H1 (cell line): ENCODE measurements at regions not wholly inside any gene's neighbourhood (a gene's known extent, or its start where the extent isn't known, plus 50 kb on each side); places are given as distances from the start of the nearest gene placed in this dataset.

Experiments used
- CEBPB ChIP-seq: IDR thresholded peaks from 2 replicates; pipeline ENCODE4 v1.6.1; 2012; ENCODE audit warnings: low read depth, low read length
- EP300 ChIP-seq, 2 experiments: IDR thresholded peaks; 1 replicate in 1 of 2; 2 replicates in 1 of 2; pipeline ENCODE4 v1.6.1; 2011 to 2012; ENCODE audit warnings: low read depth in 2 of 2, low read length in 2 of 2, mild to moderate bottlenecking in 2 of 2, borderline replicate concordance in 1 of 2, inconsistent platforms in 1 of 2, moderate library complexity in 1 of 2
- GABPA ChIP-seq: IDR thresholded peaks from 2 replicates; pipeline ENCODE4 v1.6.1; 2011; ENCODE audit warnings: mild to moderate bottlenecking, low read length, moderate library complexity, borderline replicate concordance; ENCODE audit not compliant: insufficient read depth
- JUN ChIP-seq: IDR thresholded peaks from 2 replicates; pipeline ENCODE4 v1.6.1; 2011; ENCODE audit warnings: low read depth, mild to moderate bottlenecking, improper control_type of control experiment, low read length
- PHF8 ChIP-seq: fragments of 200-600 bp; sonication (generic); conservative IDR thresholded peaks from 2 replicates; pipeline ENCODE4 v1.7.1; 2012; ENCODE audit warnings: low read depth, mild to moderate bottlenecking, inconsistent platforms, low read length, moderate library complexity
- RAD21 ChIP-seq, 2 experiments: IDR thresholded peaks in 1 of 2; conservative IDR thresholded peaks in 1 of 2; 2 replicates each; pipeline ENCODE4 v1.6.1; 2011; ENCODE audit warnings: low read depth in 2 of 2, low read length in 2 of 2, improper control_type of control experiment in 1 of 2, inconsistent platforms in 1 of 2, mild to moderate bottlenecking in 1 of 2, moderate library complexity in 1 of 2
- RFX5 ChIP-seq: IDR thresholded peaks from 2 replicates; pipeline ENCODE4 v1.6.1; 2011; ENCODE audit warnings: low read depth, low read length, improper control_type of control experiment, borderline replicate concordance
- RXRA ChIP-seq: IDR thresholded peaks from 2 replicates; pipeline ENCODE4 v1.6.1; 2011; ENCODE audit warnings: low read depth, mild to moderate bottlenecking, low read length, moderate library complexity; ENCODE audit not compliant: insufficient read depth
- SIN3A ChIP-seq, 2 experiments: IDR thresholded peaks in 1 of 2; conservative IDR thresholded peaks in 1 of 2; 2 replicates each; pipeline ENCODE4 v1.6.1; 2011 to 2012; ENCODE audit warnings: low read length in 2 of 2, improper control_type of control experiment in 1 of 2, low read depth in 1 of 2, mild to moderate bottlenecking in 1 of 2
- SIX5 ChIP-seq: IDR thresholded peaks from 2 replicates; pipeline ENCODE4 v1.6.1; 2011; ENCODE audit warnings: mild to moderate bottlenecking, low read depth, low read length
- ZNF274 ChIP-seq: IDR thresholded peaks from 2 replicates; pipeline ENCODE4 v1.7.0; 2012; ENCODE audit warnings: low read length, borderline replicate concordance; ENCODE audit errors: extremely low read depth

DNA sequence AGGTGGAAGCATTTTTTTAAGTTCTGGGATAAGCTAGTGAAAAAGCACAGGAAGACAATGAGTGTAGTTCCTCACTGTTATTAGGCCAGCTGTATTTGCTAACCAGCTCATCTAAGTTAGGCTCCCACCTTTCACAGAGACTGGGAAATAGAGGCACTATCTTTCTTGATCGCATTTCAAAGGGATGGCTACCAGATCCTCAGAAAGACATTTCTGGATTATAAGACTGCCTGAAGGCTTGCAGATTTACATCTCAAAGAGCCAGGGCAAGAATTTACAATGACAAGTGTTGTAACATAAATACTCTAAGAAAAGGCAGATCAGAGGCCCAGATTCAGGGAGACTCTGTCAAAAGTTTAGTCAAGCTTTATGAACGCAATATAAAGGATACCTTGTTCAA lies 1005.5 kb downstream of the PCDH9 start (continued):
- TF ChIP-seq SIX5 (no peak), GABPA (no peak), RAD21 (IDR thresholded peaks at IDR 0.05 in 1 of 2, conservative IDR thresholded peaks at IDR 0.05 in 1 of 2; ENCODE audit: low read depth in 2 of 2, low read length in 2 of 2) (0 out of 4 replicates have a peak, but pooled peaks have one; percentile 13 to 20), RXRA (0 out of 2 replicates have a peak, but pooled peaks have one; percentile 17), PHF8 (no peak), RFX5 (no peak), SIN3A (conservative IDR thresholded peaks at IDR 0.05 in 1 of 2, IDR thresholded peaks at IDR 0.05 in 1 of 2; ENCODE audit: low read depth in 1 of 2, low read length in 2 of 2) (0 out of 4 replicates have a peak, but pooled peaks of 1 of the 2 experiments have one; percentile 27), CEBPB (no peak; the same call in 1 of the 2 replicates), ZNF274 (peak; percentile 58; the same call in 1 of the 2 replicates), JUN (peak; percentile 33; the same call in 1 of the 2 replicates), EP300 (IDR thresholded peaks at IDR 0.05; ENCODE audit: borderline replicate concordance in 1 of 2, low read depth in 2 of 2, low read length in 2 of 2) (peak in 1 of 2 experiments; percentile 86; a peak in 1 of 3 replicates)
